NCI-H226 (cell line): ENCODE measurements at regions not wholly inside any gene's neighbourhood (a gene's known extent, or its start where the extent isn't known, plus 50 kb on each side); places are given as distances from the start of the nearest gene placed in this dataset.

Source experiments
- DNase-seq: peaks from one replicate; pipeline ENCODE4 v3.0.0-alpha.2; 2015

DNA sequence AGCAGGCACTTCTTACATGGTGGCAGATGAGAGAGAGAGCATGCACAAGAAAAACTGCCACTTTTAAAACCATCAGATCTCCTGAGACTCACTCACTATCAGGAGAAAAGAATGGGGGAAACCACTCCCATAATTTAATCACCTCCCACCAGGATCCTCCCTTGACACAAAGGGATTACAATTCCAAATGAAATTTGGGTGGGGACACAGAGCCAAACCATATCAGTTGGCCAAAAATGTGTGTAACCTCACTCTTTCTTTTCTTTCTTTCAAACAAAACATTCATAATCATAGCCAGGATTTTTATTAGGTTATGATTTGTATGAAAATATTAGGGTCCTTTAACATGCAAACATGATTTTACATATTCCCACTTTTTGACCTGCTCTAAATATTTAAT, 222.1 kb downstream of the PCDH18 start:
- DNase-seq, result peak; percentile 1

DNA sequence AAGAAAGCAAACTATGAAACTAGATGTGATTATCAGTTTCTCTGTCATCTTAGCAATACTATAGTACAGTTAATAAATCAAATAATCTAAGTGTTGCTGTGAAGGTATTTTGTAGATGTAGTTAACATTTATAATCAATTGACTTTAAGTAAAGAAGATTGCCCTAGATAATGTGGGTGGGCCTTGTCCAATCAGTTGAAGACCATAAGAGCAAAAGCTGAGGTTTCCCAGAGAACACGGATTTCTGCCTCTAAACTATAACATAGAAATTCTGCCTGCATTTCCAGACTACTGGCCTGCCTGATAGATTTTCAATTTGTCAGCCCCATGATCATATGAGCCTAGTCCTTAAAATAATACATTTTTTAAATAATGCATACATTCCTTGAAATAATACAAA, 222.9 kb downstream of the PCDH18 start:
- DNase-seq, result no peak

DNA sequence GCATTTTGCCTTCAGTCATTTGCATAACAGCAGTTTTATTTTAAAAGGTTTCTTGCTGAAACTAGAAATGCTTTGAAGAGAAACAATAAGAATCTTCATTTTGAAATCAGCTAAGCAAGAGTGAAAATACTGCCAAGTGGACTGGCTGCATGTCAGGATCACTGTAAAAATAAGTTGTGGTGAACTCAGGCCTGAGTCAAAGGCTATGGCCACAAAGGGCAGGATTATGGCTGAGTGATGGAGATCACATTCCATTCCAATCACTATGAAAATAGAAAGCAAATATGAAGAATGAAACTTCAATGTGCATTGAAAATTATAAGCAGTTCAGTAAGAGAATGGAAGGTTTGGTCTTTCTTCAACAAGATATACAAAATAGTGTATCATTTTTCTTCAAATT, 224.5 kb downstream of the PCDH18 start:
- DNase-seq, result peak; percentile 48

DNA sequence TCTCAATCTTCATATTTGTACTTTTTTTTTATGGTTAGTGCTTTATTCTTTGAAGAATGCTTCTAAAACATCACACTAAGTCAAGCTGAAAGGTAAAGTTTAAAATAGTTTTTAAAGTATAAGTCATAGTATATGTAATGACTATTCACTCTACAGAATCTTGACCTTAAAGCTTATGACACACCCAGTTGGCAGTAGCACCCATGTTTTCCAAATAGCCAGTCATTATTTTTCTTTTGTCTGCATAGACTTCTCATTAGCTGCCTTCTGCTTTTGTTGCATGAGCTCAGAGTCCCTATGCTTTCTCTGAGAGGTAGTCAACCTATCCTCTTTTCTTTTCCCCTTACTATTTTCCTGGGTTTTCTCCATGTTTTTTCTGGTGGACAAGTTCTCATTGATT, 231.5 kb downstream of the PCDH18 start:
- no peak for DNase-seq

DNA sequence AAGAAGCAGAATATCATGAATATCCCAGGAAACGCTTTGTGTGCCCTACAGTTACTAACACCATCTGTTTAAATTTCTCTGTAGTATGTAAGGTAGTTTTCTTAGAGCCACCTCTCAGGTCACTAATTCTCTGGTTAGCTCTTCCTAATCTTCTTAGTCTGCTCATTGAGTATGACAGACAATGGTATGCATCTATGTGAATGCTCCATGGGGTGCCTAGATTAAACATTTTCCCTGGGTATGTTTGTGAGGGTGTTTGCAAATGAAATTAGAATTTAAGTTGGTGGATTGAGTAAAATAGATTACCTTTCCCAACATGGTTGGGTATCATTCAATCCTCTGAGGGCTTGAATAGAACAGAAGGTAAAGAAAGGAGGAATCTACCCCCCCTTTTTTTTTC, 233.0 kb downstream of the PCDH18 start:
- no peak for DNase-seq

DNA sequence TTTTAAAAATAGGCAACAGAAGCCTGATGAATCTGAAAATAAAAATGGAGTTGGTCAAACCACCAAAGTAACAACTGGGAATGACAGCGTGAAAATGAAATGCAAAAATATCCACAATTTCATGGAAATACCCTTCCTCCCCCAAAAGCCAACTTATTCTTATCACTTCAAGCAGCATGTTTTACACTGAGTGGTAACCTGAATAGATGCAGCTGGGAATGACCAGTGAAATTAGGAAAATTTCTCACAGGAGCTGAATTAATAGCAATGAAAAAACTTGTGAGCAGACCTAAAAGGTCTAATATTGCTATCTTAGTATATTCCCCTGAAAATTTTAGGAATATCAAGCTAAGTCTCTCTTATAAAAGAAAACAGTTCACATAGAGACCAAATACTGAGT, 239.0 kb downstream of the PCDH18 start:
- no peak for DNase-seq

DNA sequence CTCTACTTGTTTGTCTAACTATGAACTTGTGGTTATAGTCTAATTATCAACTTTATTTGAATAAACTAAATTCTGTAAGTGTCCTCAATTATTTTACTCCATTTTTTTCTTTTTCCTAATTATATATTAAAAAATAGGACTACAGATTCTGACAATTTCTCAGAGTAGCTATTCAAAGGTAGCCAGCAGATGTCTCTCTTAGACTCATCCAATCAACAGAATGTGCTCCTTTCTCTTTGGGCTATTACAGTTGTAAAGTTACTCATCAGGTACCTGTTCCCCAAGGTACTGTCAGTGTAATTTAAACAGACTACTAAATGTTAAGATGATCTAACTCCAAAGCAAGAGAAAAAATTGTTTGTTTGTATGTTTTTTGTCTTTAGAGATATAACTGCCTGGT, 248.6 kb downstream of the PCDH18 start:
- peak; percentile 8 for DNase-seq

DNA sequence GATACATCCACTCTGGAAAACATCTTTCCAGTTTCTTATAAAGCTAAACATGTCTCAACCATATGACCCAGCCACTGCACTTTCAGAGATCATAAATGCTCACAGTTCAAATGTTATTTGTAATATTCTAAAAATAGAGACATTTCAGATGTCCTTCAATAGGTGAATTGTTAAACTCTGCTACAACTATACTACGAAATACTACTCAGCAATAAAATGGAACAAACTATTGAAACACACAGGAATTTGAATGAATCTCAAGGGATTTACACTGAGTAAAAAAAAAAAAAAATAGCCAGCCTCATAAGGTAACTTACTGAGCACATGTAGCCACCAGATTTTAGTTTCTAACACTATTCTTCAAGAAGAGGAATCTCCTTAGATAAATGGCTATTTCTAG, 253.9 kb downstream of the PCDH18 start:
- DNase-seq, result no peak

DNA sequence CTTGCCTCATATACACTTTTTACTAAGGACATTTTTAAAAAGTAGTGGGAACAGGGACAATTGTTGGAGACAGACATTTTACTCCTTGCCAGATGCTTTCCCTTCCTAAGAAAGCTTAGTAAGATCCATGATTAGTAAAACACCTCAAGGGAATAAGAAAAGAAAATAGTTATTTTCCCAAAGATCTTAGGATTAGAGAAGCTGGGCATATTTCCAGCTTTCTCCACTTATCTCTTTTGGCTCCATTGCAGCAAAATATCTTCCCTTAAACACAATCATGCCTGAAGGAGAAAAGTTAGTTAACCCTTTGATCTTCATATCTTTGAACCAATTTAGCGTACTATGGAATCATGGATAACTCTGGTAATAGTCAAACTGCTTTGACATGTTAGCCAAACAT, 257.9 kb downstream of the PCDH18 start:
- DNase-seq, result peak; percentile 39

DNA sequence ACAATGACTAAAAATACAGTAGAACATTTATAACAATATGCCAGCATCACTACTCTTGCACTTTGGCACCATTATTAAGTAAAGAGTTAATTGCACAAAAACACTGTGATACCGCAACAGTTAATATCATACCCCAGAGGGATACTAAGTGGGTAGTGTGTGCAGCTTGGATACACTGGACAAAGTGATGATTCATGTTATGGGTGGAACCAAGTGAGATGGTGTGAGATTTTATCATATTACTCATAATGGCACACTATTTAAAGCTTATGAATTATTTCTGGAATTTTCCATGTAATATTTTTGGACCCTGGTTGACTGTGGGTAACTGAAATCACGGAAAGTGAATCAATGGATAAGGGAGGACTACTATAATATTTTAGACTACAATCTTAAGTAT, 265.3 kb downstream of the PCDH18 start:
- DNase-seq, result peak; percentile 65

DNA sequence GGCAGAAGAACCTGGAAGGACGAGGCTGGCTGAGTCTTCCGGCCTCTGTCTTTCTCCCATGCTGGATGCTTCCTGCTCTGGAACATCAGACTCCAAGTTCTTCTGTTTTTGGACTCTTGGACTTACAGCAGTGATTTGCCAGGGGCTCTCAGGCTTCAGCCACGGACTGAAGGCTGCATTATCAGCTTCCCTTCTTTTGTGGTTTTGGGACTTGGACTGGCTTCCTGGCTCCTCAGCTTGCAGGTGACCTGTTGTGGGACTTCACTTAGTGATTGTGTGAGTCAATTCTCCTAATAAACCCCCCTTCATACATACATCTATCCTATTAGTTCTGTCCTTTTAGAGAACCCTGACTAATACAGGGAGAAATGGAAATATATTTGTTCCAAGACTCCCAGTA, 265.8 kb downstream of the PCDH18 start:
- no peak for DNase-seq

DNA sequence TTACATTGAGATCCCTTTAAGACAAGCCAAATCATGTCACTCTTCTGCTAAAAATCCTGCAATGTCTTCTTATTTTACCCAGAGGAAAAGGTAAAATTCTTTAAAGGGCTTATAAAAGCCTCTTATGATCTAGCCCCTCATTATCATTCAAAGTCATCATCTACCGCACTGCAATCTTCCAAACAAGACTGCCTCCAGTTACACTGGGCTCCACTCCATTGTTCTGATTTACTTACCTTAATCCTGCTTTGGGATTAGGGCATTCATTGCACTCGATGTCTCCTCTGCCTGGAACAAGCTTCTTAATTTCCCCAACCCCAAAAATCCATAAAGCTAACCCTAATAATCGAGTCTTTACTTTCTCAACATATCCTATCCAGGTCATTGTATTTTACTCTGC, 269.1 kb downstream of the PCDH18 start:
- no peak for DNase-seq

DNA sequence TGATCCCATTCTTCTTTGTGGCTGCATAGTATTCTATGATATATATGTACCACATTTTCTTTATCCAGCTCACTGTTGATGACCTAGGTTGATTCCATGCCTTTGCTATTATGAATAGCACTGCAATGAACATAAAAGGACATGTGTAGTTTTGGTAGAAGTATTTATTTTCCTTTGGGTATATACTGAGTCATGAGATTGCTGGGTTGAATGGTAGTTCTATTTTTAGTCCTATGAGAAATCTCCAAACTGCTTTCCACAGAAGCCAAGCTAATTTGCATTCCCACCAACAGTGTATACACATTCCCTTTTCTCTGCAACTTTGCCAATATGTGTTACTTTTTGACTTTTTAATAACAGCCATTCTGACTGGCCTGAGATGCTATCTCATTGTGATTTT, 278.3 kb downstream of the PCDH18 start:
- DNase-seq, result no peak

DNA sequence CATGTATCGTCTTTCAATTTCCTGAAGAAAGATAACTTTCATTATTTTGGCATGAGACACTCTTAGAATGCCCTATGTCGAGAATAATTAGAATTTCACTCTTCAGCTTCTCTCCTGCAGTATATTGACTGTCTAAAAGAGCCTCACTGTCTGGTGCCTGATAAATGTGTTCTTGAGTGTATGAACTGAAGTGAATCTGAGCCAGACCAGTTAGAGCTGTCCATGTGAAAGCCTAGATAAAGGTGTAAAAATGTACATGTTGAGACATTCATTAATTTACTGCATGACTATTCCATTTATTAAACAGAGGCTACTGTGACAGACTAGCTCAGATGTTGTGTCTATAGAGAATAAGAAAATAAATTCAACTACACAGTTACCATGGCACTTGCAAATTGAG, 283.2 kb downstream of the PCDH18 start:
- DNase-seq, result no peak

DNA sequence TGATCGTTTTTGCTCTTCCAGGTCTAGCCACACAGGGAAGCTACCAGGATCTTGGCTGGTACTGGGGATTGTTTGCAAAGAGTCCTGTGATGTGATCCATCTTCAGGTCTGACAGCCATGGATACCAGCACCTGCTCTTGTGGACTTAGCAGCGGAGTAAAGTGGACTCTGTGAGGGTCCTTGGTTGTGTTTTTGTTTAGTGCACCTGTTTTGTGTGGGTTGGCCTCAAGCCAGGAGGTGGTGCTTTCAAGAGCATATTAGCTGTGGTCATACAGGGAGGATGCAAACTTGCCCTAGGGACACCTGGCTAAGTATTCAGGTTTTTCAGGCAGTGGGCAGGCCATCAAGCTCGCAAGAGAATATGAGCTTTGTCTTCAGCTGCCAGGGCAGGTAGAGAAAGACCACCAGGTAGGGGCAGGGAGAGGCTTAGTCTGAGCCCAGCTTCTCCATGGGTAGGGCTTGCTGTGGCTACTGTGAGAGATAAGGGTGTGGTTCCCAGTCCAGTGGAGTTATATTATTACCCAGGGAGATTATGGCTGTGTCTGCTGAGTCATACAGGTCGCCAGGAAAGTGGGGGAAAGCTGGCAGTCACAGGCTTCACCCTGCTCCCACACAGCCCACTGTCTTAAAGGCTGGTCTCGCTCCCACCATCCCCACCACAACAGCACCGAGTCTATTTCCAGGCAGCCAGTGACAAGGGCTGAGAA, 293.7 kb downstream of the PCDH18 start:
- DNase-seq, result no peak

DNA sequence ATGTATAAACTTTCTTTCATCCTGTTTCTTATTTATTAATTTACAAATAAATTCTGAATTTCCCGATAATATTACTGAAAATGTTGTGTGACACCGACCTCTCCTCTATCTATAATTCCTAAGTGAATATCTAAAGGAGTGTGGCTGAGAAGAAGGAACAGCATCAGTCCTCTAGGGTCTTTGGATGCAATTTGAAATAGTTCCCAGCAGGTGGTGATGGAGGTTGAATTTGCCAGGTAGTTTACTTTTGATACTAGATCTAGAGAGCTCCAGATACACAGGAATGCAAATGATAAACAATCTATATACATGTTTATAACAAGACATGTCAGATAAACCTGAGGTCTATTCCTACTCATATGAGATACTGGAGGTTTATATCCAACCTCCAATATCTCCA, 305.4 kb downstream of the PCDH18 start:
- no peak for DNase-seq

DNA sequence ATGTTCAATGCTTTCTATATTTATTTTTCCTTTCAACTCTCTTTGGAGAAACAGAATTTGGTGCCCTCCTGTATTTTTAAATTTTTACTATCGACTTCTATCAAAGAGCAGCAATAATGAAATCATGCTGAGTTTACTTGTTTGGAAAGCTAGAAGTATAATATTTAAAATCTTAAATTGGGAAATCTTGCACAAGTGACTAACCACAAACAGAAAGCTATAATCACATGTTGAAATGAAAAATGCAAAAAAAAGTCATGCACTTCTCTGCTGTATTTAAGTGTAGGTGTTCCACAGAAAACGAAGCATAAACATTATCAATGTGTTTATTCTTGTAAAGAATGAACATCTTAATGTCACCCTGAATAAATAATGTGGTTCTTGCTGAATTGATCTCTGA, 306.1 kb downstream of the PCDH18 start:
- DNase-seq, result no peak

DNA sequence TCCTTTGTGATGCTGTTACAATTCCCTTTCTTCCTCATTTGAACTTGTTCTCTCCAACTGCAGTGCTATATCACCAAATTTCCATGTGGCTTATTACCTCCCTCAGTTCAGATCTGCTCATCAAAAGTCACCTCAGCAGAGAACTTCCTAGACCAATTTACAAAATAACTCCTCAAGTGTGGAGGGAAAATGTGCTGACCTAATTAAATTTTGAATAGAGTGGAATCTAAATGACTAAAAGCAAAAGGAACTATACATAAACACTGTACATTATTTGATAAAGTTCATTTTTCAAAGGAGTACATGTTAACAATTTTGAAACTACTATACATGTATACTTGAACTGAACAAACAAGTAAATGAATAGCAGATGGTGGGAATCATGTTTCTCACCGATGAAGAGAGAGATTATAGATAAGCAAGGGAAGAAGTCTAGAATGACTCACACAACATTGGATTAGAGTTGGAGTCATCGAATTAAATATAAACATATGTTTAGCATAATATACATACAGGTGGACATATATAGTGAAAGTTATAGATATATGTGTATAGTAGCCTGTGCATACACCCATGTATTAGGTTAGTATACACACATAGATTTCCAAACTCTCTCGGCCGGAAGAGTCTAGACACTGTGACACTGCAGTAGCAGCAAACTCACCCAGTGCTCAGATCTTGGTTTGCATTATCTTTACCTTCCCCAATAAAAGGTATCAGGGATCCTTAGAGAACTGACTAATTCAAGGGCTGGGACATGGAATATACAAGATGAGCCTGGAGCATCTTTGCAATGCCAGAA, 318.7 kb downstream of the PCDH18 start:
- no peak for DNase-seq

DNA sequence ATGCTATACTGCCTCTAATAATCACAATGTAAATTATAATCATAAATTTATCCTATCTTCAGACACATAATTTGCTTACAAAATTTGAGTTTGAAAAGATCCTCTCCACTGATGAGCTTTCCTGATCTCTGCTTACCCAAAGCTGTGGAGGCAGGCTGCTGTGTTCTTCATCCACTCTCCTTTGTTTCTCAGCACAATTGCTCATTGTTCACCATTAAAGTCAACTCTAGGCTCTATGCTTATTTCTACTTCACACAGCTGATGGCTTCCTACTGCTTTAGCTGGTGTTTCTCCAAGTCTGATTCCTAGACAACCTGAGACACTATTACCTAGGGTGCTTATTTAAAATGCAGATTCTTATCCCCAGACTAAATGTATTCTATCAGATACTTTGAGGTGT, 319.7 kb downstream of the PCDH18 start:
- no peak for DNase-seq

DNA sequence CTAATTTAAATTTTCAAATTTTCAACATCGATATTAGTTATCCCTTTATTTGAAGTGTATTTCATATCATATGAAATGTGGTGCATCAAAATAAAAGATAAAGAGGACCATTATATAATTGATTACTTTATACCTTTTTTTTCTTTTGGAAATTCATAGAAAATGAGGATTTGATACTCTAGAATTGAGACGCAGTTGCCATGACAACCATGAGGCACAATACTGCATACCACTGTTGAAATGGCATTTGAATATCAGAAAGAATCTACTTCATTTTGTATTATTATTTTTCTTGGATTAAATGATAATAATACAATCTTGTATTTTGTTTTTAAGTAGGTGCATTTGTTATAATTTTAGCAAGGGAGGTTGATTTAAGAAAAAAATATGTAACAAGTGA, 323.1 kb downstream of the PCDH18 start:
- DNase-seq, result no peak

DNA sequence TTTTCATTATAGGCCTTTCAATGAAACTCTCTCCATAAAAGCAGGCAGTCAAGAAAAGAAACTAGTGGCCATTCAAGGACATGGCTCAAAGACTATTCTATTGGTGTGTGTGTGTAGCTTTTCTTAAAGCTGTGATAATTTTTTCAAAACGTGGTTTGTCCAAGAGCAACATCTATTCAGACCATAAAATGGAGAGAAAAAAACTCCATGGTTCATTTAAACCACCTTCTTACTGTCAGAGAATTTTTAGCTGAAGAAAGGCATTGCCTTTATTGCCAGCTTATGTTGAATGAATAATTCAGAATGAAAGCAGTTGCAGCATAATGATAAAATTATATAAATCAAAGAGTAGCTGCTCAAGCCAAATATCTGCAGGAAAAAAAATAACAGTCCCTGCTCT, 325.5 kb downstream of the PCDH18 start:
- DNase-seq, result no peak

DNA sequence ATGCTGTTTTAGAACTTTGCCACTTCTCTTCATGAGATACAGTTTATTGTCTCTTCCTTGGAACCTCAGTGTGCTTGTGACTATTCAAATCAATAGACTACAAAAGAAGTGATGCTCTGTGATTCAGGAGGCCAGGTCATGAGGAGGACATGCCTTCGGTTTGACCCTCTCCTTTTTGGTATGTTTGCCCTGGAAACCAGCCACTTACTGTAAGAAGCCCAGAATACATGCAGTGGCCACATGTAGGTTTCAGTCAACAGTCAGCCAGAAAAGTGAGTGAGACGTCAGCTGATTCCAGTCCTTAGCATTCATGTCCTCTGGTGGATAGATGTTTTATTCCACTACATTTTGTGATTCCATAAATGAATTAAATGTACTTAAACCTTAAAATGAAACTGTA, 328.7 kb downstream of the PCDH18 start:
- no peak for DNase-seq

DNA sequence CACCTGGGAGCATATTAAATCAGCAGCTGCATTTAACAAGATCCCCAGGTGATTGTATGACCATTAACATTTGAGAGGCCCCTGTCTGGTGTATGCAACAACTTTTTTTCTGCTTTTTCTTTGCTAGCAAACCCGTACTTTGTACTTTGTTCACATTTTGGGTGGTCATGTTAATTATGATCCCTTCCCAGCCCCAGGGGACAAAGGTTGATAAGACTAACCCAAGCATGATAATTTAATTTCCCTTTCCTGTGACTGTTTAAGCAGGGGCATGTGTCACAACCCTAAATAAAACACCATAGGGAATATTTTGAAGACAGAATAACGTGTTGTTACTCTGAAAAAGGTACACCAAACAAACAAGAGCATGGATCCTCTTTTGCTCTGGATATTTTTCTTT, 332.0 kb downstream of the PCDH18 start:
- DNase-seq, result no peak

DNA sequence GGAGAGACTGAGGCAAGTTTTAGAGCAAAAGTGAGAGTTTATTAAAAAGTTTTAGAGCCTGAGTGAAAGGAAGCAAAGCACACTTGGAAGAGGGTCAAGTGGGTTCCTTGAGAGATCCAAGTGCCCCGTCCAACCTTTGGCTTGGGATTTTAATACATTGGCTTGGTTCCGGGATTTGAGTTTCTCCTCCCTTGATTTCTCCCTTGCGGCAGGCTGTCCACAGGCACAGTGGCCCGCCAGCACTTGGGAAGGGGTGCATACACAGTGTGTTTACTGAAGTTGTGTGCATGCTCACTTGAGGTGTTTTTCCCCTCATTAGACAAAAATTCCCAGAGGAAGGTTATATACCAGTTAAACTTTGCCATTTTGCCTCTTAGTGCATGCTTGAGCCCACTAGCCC, 333.5 kb downstream of the PCDH18 start:
- no peak for DNase-seq

DNA sequence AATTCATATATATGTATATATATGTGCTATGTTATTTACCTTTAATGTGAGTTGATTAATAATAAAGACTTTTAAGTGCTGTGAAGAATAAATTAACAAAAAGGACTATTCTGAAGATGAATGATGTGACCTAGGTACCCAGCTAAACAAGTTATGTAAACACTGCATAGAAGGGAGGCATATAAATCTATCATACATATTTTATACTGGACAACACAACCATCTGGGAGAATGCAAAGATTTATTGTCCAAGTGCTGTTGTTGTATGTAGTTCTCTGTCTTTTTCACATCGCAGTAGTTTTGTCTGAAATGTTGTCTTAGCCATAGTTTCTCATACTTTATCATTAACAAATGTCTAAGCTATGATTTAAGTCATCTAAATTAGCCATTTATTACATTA, 337.6 kb downstream of the PCDH18 start:
- DNase-seq, result no peak
